ENCODE measurements at regions not wholly inside any gene's neighbourhood (a gene's known extent, or its start where the extent isn't known, plus 50 kb on each side); places are given as distances from the start of the nearest gene placed in this dataset.
"Not testable (repeated sequence)": the region's sequence is repeated elsewhere in the genome, so short reads cannot be mapped to it uniquely, and the experiment has no call there.

DNA sequence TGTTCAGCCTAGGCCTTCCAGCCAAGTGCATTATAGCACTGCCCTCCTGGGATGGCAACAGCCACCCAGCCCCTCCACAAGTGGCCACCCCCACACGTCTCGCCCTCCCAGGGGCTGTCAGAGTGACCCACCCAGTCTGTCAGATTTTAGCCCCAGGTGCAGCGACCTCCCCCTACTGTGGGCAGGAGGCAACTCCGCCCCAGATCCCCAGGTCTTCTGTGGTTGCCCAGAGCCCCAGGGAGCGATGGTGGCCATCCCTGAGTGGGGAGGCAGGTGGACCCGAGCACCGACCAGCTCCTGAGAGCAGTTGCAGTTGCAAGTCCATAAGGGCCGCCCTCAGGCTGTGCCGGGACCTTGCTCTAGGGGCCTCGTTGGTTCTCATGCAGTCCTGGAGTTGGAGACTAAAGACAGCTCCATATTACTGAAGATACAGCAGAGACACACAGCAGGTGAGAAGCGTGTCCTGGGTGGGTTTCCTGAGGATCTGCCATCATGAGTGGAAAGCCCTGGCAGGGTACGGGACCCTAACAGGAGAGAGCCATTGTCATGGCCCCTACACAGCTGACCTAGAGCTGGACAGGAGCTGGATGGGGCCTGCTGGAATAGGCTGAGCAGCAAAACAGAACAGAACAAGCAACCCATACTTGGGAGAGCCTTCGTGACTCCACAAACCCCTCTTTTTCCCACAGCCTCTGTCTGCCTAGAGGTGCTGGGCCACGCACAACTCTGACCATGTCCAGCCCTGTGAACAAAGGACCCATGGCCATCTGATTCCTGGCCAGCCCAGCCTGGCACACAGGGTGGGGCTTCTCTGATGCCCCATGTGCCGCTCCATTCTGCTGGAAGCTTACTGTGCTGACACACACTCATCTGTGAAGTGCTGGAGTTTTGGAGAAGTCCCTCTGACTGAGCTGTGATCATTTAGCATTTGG is 110.3 kb upstream of the ALDH1A3 start:
- no peak for DNase-seq

DNA sequence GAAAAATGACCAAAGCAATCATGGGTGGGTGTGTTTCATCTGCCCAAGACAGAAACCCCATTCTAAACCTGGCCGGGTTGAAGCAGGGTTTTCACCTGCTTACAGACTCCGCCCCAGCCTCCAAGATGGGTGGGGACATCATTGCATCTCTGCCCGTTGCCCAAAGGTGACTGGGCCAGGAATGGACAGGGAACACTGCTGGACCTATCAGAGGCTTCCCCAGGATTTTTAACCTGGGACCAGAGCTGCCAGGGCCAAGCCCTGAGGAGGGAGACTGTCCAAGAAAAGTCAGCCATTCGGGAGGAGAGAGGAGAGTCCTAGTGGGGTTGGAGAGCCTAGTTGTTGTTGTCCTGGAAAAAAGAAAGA is 109.7 kb upstream of the ALDH1A3 start:
- DNase-seq = no peak

DNA sequence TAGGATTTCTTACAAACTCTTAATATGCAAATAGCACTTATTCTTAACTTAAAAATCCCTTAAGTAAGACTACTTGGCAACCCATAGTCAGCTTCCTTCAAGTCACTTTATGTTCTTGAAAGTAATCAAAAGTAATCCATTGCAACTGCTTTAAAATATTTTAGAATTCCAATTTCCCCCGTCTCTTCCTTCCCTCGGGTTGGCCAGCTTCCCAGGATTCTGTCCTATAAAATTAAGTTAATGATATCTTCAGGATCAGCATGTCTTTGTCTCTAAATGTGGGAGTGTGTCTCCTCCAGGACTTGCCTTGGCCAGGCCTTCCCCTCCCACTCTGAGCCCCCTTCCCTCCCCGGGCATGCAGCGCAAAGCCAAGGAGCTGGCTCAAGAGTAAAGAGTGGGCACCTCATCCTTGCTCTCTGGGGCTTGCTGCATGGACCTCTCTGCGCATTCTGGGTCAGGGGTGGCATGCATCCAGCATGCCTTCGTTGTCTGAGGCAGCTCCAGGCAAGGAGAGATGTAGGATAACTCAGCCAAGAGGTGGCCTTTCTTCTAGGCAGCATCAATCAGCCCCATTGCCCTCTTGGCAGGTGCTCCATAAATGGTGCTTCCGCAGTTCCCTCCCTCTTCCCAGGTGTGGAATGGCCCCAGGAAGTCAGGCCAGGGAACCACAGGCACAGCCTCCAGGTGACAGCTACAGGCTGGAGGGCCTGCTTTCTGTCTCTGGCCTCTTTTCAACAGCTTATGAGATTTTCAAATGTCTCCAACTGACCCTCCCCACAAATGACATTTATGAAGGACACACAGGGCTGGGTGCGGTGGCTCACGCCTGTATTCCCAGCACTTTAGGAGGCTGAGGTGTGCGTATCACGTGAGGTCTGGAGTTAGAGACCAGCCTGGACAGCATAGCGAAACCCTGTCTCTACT is 108.7 kb upstream of the ALDH1A3 start:
- no peak for DNase-seq

DNA sequence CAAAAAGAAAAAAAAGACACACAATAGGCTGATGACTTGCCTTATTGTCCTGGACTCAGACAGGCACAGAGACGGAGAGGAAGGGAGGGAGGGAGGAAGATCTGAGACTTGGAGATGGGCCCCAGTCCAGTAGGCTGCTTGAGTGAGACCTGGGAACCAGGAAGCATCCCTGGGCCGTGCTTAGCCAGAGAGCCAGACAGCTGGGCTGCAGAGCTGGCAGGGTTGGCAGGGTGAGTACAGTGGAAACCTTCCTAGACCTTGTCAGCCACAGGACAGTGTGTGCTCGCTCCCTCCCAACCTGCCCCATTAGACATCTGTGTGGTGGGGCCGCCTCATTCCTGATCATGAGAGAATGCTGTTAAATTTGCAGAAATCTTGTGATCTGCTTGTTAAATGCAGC is 107.9 kb upstream of the ALDH1A3 start:
- no peak for DNase-seq

DNA sequence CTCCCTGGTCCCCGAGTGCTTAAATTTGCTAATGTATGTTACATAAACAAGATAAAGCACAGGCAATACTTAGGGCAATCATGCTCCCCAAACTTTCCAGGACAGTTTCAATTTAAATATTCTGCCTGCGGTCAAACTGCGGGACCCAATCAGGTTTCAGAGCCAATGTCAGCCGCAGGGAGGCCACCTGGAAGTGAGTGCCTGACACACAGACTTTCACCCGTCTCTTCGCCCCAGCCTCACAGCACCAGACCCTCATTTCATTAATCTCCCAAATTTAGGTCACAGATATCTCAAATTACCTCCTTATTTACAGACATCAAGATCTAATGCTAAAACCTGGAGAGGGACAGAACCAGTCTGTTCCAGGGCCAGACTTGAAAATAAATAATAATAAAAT is 107.2 kb upstream of the ALDH1A3 start:
- DNase-seq = no peak

DNA sequence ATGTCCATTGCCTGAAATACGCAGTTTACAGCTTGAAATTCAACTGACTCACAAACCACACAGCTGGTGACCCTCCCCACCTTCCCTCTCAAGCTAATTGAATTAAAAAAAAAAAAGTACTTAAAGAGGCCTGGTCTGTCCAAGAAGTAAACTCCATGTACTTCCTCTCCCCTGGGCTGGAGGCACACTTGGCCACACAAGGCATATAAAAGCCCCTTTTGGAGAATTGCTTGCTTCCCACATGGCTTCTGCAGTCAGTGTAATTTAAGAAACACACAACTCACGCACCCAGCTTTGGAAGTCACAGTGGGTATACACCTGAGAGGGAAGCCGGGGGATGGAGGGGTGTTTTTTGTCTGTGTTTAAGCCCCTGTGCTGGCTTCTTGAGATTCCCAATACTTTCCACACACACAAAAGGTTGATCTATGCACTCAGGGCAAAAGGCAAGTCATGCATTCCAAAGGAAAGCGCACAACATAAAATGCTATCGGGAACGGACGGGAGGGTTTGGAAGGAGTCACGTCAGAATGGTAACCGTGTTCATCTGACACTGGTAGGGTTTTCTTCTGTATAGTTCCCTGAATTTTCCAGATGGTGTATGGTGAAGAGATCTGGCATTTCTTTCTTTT is 106.6 kb upstream of the ALDH1A3 start:
- DNase-seq = no peak

DNA sequence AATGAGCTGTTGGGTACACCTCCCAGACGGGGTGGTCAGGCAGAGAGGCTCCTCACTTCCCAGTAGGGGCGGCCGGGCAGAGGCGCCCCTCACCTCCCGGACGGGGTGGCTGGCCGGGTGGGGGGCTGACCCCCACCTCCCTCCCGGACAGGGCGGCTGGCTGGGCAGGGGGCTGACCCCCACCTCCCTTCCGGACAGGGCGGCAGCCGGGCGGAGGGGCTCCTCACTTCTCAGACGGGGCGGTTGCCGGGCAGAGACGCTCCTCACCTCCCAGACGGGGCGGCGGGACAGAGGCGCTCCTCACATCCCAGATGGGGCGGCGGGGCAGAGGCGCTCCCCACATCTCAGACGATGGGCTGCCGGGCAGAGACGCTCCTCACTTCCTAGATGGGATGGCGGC is 105.6 kb upstream of the ALDH1A3 start:
- DNase-seq = not testable (repeated sequence)

DNA sequence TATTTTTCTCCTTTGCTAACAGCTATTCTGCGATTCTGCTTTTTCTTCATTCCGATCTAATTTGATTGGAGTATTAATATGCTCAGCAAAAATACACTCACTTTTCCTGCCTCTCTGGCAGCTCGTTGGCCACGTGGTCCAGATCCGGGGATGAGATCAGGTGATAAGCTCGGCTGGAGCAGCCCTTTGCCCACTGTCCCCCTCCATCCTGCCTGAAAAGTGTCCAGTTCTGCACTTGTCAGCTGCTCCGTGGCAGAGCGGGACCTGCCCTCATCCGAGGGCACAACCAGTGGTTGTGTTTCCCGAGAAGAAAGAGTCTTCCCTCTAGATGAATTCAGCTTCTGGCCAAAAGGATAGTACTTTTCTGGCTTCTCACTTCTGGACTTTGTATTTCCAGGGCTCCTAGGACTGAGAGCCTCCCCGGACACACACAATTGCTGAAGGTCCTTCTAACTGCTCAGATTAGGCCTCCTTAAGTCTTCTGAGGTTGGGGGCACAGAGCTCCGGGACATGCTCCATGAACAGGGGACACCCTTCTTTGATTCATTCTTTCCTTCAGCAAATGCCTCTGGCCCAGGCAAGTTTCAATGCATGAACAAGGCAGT is 103.9 kb upstream of the ALDH1A3 start:
- no peak for DNase-seq

DNA sequence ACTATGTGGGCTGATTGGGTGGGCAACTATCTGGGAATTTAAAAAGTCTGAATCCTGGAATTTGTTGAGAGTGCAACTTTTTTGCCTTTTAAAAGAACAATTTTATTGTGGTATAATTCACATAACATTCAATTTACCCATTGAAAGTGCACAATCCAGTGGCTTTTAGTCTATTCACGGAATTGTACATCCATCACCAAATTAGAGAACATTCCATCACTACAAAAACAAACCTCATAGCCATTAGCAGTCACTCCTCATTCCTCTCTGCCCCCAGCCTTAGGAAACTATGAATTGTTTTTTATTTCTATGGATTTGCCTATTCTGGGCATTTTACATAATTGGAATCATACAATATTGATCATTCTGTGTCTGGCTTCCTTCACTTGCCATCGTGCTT is 101.8 kb upstream of the ALDH1A3 start:
- DNase-seq = no peak

DNA sequence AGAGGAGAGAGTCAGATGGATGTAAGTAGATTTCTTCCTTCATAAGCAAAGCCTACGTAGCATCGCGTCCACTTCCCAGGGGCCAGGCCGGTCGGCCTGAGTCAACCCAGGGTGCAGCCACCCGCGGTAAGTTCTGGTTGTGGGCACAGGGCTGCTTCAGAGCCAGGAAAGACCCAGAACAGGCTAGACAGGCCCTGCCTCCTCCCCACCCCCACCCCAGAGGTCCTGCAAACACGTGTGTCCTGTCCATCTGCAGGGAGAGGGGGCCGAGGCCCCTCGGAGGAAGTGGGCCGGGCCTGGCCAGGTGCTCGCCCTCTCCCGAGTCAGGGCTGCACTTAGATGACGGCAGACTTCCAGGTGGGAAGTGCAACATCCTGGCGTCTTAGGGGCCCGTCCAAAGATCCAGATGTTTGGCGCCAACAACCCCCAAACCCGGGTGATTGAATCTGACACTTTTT is 100.8 kb upstream of the ALDH1A3 start:
- DNase-seq = no peak

DNA sequence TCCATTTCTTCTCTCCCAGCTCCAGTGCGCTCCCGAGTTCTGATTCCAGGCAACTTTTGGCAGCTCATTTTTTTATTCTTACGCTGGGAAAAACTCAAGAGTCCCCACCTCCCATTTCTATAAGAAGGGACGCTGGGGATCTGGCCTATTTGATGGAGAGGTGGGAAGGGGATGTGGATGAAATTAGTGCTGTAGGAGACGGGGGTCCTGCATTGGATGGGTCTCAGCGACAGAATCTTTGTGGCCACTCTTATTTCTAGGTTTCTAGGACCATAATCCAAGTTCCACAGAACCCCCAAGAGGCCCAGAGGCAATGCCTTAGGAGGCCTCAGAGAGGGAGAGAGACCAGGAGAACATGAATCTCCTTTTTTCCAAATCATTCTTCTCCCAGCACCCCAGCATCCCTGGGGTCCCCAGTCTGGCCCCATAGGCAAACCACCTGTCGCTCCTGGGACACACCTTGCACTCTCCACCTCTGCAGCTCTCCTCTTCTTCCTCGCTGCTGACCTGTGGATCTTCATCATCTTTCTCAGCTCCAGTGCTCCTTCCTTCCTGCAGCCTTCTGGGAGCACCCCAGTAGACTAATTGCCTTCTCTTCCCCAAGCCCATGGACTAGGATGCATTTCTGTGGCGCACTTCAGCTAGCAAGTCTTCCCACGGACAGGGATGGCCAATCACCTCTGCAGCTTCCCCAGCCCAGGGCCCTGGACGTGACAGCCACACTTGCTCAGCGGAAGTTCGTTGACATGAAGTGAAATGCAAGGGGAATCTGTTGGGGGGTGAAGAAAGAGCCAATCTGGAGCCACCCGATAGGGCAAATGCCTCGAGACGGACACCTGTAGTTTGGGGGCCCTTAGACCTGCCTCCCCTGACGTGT is 100.1 kb upstream of the ALDH1A3 start:
- DNase-seq = no peak

DNA sequence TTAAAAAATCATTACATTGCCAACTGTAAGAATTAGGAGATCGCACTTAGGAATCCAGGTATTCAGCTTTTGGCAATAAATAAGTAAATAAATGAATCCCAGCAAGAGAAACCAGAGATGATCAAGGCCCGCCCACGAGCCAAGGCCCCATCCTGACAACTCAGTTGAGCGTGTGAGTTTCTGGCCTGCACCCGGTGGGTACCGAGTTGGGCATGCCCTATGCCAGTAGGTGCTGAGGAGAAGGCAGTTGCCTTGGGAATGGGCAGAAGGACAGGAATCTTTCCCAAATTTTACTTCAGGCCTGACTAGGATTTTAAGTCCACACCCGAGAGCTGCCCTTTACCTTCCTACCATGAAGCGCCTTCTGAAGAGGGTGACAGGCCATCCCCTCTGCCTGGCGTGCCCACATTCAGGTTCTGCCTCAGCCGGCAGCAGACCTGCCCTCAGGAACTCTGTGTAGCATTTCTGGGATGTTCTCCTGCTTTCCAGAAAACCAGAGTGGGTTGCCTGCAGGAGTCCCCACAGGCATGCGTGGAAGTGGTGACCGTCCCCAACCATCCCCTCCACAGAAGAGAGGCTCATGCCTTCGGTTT is 99.3 kb upstream of the ALDH1A3 start:
- DNase-seq = no peak

DNA sequence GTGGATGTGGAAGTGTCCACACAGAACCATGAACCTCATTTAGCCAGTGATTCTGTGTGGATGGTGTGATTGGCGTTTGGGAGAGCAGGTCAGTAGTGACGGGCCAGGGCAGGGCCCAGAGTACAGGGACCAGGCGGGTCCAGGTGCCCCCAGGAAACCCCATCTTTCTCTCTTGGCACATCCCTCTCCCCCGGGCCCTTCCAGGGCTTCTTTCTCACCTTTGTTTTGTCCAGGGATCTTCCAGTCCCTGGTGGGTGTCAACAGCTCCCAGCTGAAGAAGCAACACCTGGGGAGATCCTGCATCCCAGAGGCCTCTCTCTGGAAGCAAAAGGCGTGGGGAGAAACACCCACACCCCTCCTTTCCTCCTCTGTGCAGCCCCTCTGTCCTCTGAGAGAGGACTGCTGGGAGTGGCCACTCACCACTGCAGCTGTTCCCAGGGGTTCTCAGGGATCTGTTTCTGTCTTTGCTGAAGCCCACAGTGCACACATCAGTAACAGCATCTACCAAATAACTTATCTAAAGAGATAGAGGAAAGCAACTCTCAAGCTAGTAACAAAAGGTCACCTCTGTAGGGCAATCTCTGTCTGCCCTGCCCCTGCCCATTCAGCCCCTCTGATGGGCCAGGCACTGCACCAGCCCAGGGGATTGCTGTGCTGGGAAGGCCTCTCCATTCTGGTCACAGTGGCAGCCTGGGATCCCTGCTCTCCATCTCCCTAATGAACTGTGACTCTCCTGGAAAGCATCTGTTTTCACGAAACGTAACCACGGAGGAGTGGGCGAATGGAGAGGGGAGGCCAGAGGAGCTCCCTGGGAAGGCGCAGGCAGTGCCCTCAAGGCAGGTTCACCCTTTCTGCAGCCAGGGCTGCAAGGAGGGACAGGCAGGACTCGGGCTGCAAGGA is 98.3 kb upstream of the ALDH1A3 start:
- DNase-seq = no peak

DNA sequence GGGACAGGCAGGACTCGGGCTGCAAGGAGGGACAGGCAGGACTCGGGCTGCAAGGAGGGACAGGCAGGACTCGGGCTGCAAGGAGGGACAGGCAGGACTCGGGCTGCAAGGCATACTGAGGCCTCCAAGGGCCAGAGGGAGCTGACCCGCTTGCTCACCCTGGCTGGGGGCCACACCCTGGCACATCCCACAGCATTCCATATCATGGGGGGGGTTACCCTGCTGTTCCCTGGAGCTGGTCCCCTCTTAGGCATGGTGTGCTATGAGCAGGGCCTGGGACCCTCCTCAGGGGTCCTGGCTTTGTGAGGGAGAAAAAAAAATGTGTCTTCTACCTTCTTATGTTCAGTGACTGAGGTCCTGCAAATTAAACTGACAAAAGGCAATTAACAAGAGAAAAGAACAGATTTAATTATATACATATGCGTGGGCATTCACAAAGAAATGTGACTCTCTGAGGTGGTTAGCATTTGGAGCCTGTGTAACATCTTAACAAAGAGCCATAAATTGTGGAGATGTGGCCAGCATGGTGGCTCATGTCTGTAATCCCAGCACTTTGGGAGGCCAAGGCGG is 97.6 kb upstream of the ALDH1A3 start:
- DNase-seq = no peak

DNA sequence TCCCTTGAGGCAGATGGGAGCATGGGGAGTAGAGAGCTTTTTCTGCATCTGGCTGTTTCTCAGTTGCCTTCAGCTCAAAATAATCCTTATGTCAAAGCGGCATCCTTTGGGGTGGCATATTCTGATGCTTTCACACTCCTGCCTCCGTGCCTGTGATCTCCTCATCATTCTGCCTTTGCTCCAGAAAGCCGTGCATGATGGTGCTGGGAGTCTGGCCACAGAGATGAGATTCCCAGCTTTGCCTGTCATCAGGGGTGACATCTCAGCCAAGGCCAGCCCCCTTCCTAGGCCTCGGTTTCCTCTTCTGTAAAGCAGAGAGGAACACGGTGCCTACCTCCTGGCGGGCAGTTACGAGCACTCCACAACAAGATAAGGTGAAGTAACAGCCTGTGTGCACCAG is 96.3 kb upstream of the ALDH1A3 start:
- no peak for DNase-seq

DNA sequence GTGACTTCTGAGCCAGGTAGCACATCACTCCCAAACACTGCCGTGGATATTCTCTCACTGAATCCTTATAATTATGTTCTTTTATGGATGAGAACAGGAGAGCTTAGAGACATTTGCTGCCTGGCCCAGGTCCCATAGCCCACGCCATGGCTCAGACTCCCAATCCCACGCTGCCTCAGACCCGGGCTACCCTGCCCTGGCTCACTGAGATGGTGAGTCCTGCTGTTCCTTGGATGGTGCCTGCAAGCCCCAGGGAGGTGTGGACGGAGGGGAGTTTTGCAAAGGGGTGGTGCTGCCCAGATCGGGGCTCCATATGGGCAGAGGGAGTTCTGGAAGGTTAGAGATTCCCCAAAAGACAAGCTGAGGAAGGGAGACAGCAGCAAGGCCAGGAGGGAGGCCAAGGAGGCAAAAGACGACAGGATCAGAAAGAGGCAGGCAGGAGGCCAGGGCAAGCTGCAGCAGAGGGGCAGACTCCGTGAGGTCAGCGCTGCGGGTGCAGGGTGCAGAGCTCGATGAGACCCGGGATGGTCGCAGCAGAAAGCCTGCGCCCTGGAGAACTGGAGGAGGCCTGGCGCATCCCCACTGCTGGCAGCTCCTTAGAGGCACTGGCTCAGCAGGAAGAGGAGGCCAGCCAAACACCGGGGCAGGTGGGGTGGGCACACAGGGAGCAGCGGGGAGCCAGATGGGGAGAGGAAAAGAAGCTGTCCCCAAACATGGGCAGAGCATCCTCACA is 95.7 kb upstream of the ALDH1A3 start:
- no peak for DNase-seq

DNA sequence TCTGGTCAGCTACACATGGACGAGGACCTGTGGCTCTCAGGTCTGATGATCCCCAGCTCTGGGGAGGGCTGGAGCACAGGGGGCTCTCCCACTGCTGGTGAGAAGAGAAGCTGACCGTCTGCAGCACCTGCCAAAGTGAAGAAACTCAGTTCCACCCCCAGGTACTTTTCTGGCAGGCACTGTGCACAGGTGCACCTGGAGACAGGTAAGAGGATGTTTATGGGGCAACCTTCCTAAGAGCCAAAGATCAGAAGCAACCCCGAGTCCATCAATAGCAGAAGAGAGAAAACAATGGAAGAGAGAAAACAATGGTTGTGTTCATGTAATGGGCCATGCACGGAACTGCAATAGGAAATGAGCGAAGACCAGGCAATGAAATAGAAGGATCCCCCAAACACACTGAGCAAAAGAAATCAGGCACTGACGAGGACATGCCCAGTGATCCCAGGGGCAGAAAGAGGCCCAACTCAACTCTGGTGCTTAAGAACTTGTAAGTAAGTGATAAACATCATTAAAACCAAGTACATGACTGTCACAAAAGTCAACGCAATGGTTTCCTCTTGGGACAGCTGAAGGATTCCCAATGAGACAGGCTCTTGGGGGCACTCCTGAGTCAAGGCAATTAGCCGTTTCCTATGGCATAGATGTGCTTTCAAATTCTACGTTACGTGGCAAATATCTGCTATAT is 95.0 kb upstream of the ALDH1A3 start:
- no peak for DNase-seq

Data from bone marrow (tissue), 2 donors.